HFF-Myc (cell line): ENCODE measurements at regions not wholly inside any gene's neighbourhood (a gene's known extent, or its start where the extent isn't known, plus 50 kb on each side); places are given as distances from the start of the nearest gene placed in this dataset.

ENCODE experiments used
- DNase-seq: peaks from one replicate; pipeline ENCODE4 v3.0.0-alpha.2; 2011; ENCODE audit warnings: low read depth; ENCODE audit errors: extremely low read depth
- H3K4me3 ChIP-seq: replicated peaks from 2 replicates; pipeline ENCODE4 v1.5.1; 2011; ENCODE audit warnings: low read depth, mild to moderate bottlenecking, control low read depth, low read length
- CTCF ChIP-seq: IDR thresholded peaks from 2 replicates; pipeline ENCODE4 v1.5.1; 2012; ENCODE audit warnings: mild to moderate bottlenecking, low read depth, low read length, control low read depth; ENCODE audit errors: missing control alignments

- H3K4me3 ChIP-seq, result no peak overlapping the region
- no peak for DNase-seq
- TF ChIP-seq CTCF, result no peak
Measured at GRCh38 chr2:217563565-217563964, 439.2 kb downstream of the TNS1 start.

GRCh38 chr2:217562871-217563480 is 439.8 kb downstream of the TNS1 start:
- H3K4me3 ChIP-seq, result no peak overlapping the region
- no peak for DNase-seq

GRCh38 chr2:217559084-217559483 is 443.7 kb downstream of the TNS1 start:
- no peak for TF ChIP-seq CTCF
- DNase-seq, result no peak
- H3K4me3 ChIP-seq, result no peak overlapping the region

More at GRCh38 chr2:217562871-217563480, 439.8 kb downstream of the TNS1 start:
- TF ChIP-seq CTCF, result no peak

GRCh38 chr2:217555081-217555876 is 447.5 kb downstream of the TNS1 start:
- DNase-seq, result no peak
- H3K4me3 ChIP-seq, result no peak overlapping the region
- TF ChIP-seq CTCF, result no peak

GRCh38 chr2:217553679-217554078 is 449.1 kb downstream of the TNS1 start:
- TF ChIP-seq CTCF, result no peak
- no peak for DNase-seq
- H3K4me3 ChIP-seq, result no peak overlapping the region

GRCh38 chr2:217553202-217553601 is 449.6 kb downstream of the TNS1 start:
- no peak for DNase-seq
- H3K4me3 ChIP-seq, result no peak overlapping the region
- no peak for TF ChIP-seq CTCF
